HEK293 (cell line): ENCODE measurements at regions not wholly inside any gene's neighbourhood (a gene's known extent, or its start where the extent isn't known, plus 50 kb on each side); places are given as distances from the start of the nearest gene placed in this dataset.

ENCODE experiments used
- CTCF ChIP-seq: fragments of 450-650 bp; formaldehyde crosslinking; IDR thresholded peaks from 2 replicates; pipeline ENCODE4 v1.5.1; 2016; ENCODE audit warnings: missing biosample characterization, missing genetic modification characterization
- HOXA7 ChIP-seq: sonication (generic); formaldehyde crosslinking; IDR thresholded peaks from 2 replicates; pipeline ENCODE4 v1.8.1; 2022; ENCODE audit warnings: missing genetic modification reagents, borderline replicate concordance
- KLF16 ChIP-seq: fragments of 450-650 bp; formaldehyde crosslinking; IDR thresholded peaks from 2 replicates; pipeline ENCODE4 v1.5.1; 2017; ENCODE audit warnings: missing biosample characterization, missing genetic modification characterization
- REST ChIP-seq: fragments of 450-650 bp; formaldehyde crosslinking; IDR thresholded peaks from 2 replicates; pipeline ENCODE4 v1.5.1; 2016; ENCODE audit warnings: missing biosample characterization, missing genetic modification characterization
- YY1 ChIP-seq: fragments of 450-650 bp; formaldehyde crosslinking; IDR thresholded peaks from 2 replicates; pipeline ENCODE4 v1.5.1; 2018; ENCODE audit warnings: missing biosample characterization, missing genetic modification characterization
- ZNF148 ChIP-seq: fragments of 450-650 bp; formaldehyde crosslinking; IDR thresholded peaks from 2 replicates; pipeline ENCODE4 v1.5.0; 2017; ENCODE audit warnings: missing biosample characterization, missing genetic modification characterization, borderline replicate concordance
- ZNF350 ChIP-seq: fragments of 450-650 bp; formaldehyde crosslinking; IDR thresholded peaks from 2 replicates; pipeline ENCODE4 v1.5.0; 2017; ENCODE audit warnings: missing biosample characterization, mild to moderate bottlenecking, missing genetic modification characterization
- ZNF423 ChIP-seq: fragments of 450-650 bp; formaldehyde crosslinking; IDR thresholded peaks from 2 replicates; pipeline ENCODE4 v1.5.1; 2016; ENCODE audit warnings: missing biosample characterization, missing genetic modification characterization
- ZNF596 ChIP-seq: fragments of 450-650 bp; IDR thresholded peaks from 2 replicates; pipeline ENCODE4 v1.5.0; 2018; ENCODE audit warnings: missing biosample characterization, mild to moderate bottlenecking, missing genetic modification characterization, moderate library complexity
- ZNF670 ChIP-seq: fragments of 450-650 bp; formaldehyde crosslinking; IDR thresholded peaks from 2 replicates; pipeline ENCODE4 v1.5.1; 2016; ENCODE audit warnings: missing biosample characterization, missing genetic modification characterization, low read depth
- TF ChIP-seq, protein P1 (sequence below): fragments of 450-650 bp; IDR thresholded peaks from 2 replicates; pipeline ENCODE4 v1.5.1; 2018; ENCODE audit warnings: missing biosample characterization, mild to moderate bottlenecking, missing genetic modification characterization
- TF ChIP-seq, protein P2 (sequence below): fragments of 450-650 bp; formaldehyde crosslinking; optimal IDR thresholded peaks from 2 replicates; pipeline ENCODE3; 2016; ENCODE audit warnings: missing biosample characterization, mild to moderate bottlenecking, missing genetic modification characterization
- TF ChIP-seq, protein P3 (sequence below): fragments of 450-650 bp; formaldehyde crosslinking; IDR thresholded peaks from 2 replicates; pipeline ENCODE4 v1.5.1; 2016; ENCODE audit warnings: missing biosample characterization, missing genetic modification characterization

GRCh38 chr2:181376999-181377398, 80.2 kb upstream of the ITGA4 start:
- TF ChIP-seq, protein P1, sequence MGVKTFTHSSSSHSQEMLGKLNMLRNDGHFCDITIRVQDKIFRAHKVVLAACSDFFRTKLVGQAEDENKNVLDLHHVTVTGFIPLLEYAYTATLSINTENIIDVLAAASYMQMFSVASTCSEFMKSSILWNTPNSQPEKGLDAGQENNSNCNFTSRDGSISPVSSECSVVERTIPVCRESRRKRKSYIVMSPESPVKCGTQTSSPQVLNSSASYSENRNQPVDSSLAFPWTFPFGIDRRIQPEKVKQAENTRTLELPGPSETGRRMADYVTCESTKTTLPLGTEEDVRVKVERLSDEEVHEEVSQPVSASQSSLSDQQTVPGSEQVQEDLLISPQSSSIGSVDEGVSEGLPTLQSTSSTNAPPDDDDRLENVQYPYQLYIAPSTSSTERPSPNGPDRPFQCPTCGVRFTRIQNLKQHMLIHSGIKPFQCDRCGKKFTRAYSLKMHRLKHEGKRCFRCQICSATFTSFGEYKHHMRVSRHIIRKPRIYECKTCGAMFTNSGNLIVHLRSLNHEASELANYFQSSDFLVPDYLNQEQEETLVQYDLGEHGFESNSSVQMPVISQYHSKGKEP (tag by site-specific recombination) = no peak
- no peak for TF ChIP-seq CTCF (tag by site-specific recombination)
- no peak for TF ChIP-seq REST (tag by site-specific recombination)
- TF ChIP-seq, protein P2, sequence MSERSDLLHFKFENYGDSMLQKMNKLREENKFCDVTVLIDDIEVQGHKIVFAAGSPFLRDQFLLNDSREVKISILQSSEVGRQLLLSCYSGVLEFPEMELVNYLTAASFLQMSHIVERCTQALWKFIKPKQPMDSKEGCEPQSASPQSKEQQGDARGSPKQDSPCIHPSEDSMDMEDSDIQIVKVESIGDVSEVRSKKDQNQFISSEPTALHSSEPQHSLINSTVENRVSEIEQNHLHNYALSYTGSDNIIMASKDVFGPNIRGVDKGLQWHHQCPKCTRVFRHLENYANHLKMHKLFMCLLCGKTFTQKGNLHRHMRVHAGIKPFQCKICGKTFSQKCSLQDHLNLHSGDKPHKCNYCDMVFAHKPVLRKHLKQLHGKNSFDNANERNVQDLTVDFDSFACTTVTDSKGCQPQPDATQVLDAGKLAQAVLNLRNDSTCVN (tag by site-specific recombination) = no peak
- TF ChIP-seq, protein P3, sequence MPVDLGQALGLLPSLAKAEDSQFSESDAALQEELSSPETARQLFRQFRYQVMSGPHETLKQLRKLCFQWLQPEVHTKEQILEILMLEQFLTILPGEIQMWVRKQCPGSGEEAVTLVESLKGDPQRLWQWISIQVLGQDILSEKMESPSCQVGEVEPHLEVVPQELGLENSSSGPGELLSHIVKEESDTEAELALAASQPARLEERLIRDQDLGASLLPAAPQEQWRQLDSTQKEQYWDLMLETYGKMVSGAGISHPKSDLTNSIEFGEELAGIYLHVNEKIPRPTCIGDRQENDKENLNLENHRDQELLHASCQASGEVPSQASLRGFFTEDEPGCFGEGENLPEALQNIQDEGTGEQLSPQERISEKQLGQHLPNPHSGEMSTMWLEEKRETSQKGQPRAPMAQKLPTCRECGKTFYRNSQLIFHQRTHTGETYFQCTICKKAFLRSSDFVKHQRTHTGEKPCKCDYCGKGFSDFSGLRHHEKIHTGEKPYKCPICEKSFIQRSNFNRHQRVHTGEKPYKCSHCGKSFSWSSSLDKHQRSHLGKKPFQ = no peak
- no peak for TF ChIP-seq KLF16 (tag by site-specific recombination)
- TF ChIP-seq ZNF350 (tag by site-specific recombination) = no peak
- TF ChIP-seq YY1 (tag by site-specific recombination) = no peak
- TF ChIP-seq ZNF148 (tag by site-specific recombination) = no peak
- TF ChIP-seq ZNF596 (tag by site-specific recombination) = no peak
- no peak for TF ChIP-seq ZNF670 (tag by site-specific recombination)
- TF ChIP-seq ZNF423 (tag by site-specific recombination) = no peak
- no peak for TF ChIP-seq HOXA7 (CRISPR knock-in tag)
